Breast epithelium (tissue), 3 donors: ENCODE measurements at regions not wholly inside any gene's neighbourhood (a gene's known extent, or its start where the extent isn't known, plus 50 kb on each side); places are given as distances from the start of the nearest gene placed in this dataset.

Experiments used
- POLR2A ChIP-seq: fragments of 450-650 bp; IDR thresholded peaks from one replicate; pipeline ENCODE4 v1.6.1; 2016; ENCODE audit warnings: antibody characterized with exemption, mild to moderate bottlenecking, moderate library complexity
- TF ChIP-seq, protein P1 (sequence below), 3 donors: fragments of 450-650 bp; IDR thresholded peaks; one replicate each; pipeline ENCODE4 v1.5.1; 2016 to 2017; ENCODE audit warnings: antibody characterized with exemption in 3 of 3, mild to moderate bottlenecking in 3 of 3, moderate library complexity in 3 of 3

DNA sequence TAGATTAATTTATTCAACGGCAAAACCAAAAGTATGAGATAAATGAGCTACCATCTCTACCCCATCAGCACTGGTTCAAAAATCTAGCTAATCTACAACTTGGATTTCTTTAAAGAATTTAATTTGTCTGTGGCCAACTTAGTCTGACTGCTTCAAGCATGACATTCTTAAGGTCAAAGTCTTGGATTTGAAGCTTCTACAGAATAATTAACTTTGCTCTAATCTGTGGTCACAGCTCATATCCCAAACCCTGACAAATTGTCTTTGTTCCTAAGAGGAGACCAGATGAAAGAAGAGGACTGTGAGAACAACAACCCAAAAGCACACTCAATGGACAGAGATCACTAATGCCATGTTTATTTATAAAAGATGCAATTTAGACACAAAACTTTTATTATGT, 166.9 kb upstream of the EPHA7 start:
- TF ChIP-seq POLR2A, result no peak
- TF ChIP-seq, protein P1, sequence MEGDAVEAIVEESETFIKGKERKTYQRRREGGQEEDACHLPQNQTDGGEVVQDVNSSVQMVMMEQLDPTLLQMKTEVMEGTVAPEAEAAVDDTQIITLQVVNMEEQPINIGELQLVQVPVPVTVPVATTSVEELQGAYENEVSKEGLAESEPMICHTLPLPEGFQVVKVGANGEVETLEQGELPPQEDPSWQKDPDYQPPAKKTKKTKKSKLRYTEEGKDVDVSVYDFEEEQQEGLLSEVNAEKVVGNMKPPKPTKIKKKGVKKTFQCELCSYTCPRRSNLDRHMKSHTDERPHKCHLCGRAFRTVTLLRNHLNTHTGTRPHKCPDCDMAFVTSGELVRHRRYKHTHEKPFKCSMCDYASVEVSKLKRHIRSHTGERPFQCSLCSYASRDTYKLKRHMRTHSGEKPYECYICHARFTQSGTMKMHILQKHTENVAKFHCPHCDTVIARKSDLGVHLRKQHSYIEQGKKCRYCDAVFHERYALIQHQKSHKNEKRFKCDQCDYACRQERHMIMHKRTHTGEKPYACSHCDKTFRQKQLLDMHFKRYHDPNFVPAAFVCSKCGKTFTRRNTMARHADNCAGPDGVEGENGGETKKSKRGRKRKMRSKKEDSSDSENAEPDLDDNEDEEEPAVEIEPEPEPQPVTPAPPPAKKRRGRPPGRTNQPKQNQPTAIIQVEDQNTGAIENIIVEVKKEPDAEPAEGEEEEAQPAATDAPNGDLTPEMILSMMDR (IDR thresholded peaks at IDR 0.05), result no peak
